ENCODE measurements at regions not wholly inside any gene's neighbourhood (a gene's known extent, or its start where the extent isn't known, plus 50 kb on each side); places are given as distances from the start of the nearest gene placed in this dataset.

GRCh38 chr2:104056451-104056850 is 797.5 kb upstream of the POU3F3 start:
- TF ChIP-seq, protein P1, sequence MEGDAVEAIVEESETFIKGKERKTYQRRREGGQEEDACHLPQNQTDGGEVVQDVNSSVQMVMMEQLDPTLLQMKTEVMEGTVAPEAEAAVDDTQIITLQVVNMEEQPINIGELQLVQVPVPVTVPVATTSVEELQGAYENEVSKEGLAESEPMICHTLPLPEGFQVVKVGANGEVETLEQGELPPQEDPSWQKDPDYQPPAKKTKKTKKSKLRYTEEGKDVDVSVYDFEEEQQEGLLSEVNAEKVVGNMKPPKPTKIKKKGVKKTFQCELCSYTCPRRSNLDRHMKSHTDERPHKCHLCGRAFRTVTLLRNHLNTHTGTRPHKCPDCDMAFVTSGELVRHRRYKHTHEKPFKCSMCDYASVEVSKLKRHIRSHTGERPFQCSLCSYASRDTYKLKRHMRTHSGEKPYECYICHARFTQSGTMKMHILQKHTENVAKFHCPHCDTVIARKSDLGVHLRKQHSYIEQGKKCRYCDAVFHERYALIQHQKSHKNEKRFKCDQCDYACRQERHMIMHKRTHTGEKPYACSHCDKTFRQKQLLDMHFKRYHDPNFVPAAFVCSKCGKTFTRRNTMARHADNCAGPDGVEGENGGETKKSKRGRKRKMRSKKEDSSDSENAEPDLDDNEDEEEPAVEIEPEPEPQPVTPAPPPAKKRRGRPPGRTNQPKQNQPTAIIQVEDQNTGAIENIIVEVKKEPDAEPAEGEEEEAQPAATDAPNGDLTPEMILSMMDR (IDR thresholded peaks at IDR 0.05), result no peak

GRCh38 chr2:104068665-104069064 is 785.2 kb upstream of the POU3F3 start:
- ATAC-seq (no peak), DNase-seq (no peak)
- Histone ChIP-seq H3K4me1 (no peaks in the 10 kb centered on the region), H3K9me3 (peaks cover 0 to 10% (median 0%) of the 10 kb centered on the region in 11 donors), H3K36me3 (no peaks in the 10 kb centered on the region), H3K4me3 (no peak overlapping the region), H3K27me3 (no peaks in the 10 kb centered on the region), H3K27ac (no peak overlapping the region)
- intact Hi-C loops (cut with DNase I), result no loop called here
- 64 to 68% methylated on average over 2 of the region's 2 CpGs for WGBS, 2 donors
- TF ChIP-seq, protein P1 (IDR thresholded peaks at IDR 0.05), result no peak

More at GRCh38 chr2:104056451-104056850, 797.5 kb upstream of the POU3F3 start:
- intact Hi-C loops (cut with DNase I), result no loop called here
- no peak for DNase-seq
- Histone ChIP-seq H3K4me1 (no peaks in the 10 kb centered on the region), H3K4me3 (no peak overlapping the region), H3K27me3 (no peaks in the 10 kb centered on the region), H3K9me3 (peaks cover 0 to 13% (median 0%) of the 10 kb centered on the region in 11 donors), H3K27ac (no peak overlapping the region), H3K36me3 (no peaks in the 10 kb centered on the region)
- 68 to 85% methylated on average over 1 of the region's 1 CpG for WGBS, 2 donors
- no peak for ATAC-seq

- TF ChIP-seq, protein P1 (IDR thresholded peaks at IDR 0.05), result no peak
- Histone ChIP-seq H3K4me1 (no peaks in the 10 kb centered on the region), H3K4me3 (no peak overlapping the region), H3K36me3 (no peaks in the 10 kb centered on the region), H3K27ac (no peak overlapping the region), H3K9me3 (peaks cover 0 to 9% (median 0%) of the 10 kb centered on the region in 11 donors), H3K27me3 (no peaks in the 10 kb centered on the region)
- intact Hi-C loops (cut with DNase I), result no loop called here
- ATAC-seq (no peak), DNase-seq (no peak)
- WGBS, 2 donors, result 84 to 87% methylated on average over 3 to 4 of the region's 4 CpGs
These were observed 776.3 kb upstream of the POU3F3 start for GRCh38 chr2:104077573-104077972.

- intact Hi-C loops (cut with DNase I), result no loop called here
- DNase-seq, result peak in 1 of 2 donors; percentile 6
- Histone ChIP-seq H3K36me3 (no peaks in the 10 kb centered on the region), H3K4me1 (no peaks in the 10 kb centered on the region), H3K27ac (no peak overlapping the region), H3K27me3 (no peaks in the 10 kb centered on the region), H3K9me3 (peaks cover 0 to 9% (median 0%) of the 10 kb centered on the region in 11 donors), H3K4me3 (no peak overlapping the region)
- TF ChIP-seq, protein P1 (IDR thresholded peaks at IDR 0.05), result no peak
- no peak for ATAC-seq
- WGBS, 2 donors, result 83 to 86% methylated on average over 9 of the region's 9 CpGs
These were observed 775.3 kb upstream of the POU3F3 start for GRCh38 chr2:104078431-104079157.

Data from heart right ventricle (tissue), 16 donors.